ENCODE measurements at regions not wholly inside any gene's neighbourhood (a gene's known extent, or its start where the extent isn't known, plus 50 kb on each side); places are given as distances from the start of the nearest gene placed in this dataset.

DNA sequence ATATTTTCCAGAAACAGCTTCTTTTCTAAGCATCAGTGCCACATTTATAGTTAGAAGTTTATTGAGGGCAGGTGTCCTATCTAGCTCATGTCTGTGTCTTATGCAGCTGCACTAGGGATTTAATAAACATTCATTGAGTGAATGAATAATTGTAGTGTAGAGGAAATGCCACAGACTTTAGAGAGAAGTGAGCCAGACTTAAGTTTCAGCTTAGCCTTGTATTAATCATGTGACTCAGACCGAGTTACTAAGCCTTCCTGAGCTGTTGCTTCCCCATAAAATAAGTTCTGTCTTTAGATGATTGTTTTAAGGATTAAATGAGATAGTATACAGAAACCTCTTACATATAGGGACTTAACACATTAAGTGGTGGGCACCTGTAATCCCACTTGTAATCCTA lies 236.1 kb upstream of the DDHD1 start:
- H3K27ac Mint-ChIP-seq = no peak overlapping the region
- DNase-seq = no peak
- no peak for ATAC-seq (replicated peaks)
- peaks cover 2 to 3% of the 10 kb centered on the region in 2 donors for H3K9me3 Mint-ChIP-seq
- H3K27me3 Mint-ChIP-seq = peaks cover 0 to 7% of the 10 kb centered on the region in 2 donors
- H3K4me1 Mint-ChIP-seq (ENCODE audit: low read depth in 2 of 2) = no peaks in the 10 kb centered on the region
- no peaks in the 10 kb centered on the region for H3K36me3 Mint-ChIP-seq (ENCODE audit: insufficient read depth)
- no peak overlapping the region for H3K4me3 Mint-ChIP-seq

DNA sequence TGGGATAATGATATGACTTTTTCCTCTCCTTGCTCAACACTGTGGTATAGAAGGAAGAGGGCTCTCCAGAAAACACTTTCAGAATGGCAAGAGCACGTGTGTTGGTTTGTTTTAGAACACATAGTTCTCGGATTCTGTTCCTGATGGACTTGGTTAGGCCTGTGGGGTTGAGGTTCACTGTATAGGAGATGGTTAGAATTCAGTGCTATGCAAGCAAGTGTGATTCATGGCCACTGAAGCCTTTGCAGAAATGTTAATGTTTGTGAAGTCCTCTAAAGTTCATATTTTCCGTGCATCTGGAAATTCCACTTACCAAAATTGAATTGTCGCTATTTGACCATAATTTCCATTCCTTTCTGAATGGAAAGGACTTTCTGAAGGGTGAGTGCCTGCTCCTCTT lies 233.2 kb upstream of the DDHD1 start:
- DNase-seq = no peak
- no peaks in the 10 kb centered on the region for H3K9me3 Mint-ChIP-seq
- no peak overlapping the region for H3K27ac Mint-ChIP-seq
- no peaks in the 10 kb centered on the region for H3K4me1 Mint-ChIP-seq (ENCODE audit: low read depth in 2 of 2)
- no peak overlapping the region for H3K4me3 Mint-ChIP-seq
- ATAC-seq (replicated peaks) = no peak
- H3K36me3 Mint-ChIP-seq (ENCODE audit: insufficient read depth) = no peaks in the 10 kb centered on the region
- peaks cover 0 to 7% of the 10 kb centered on the region in 2 donors for H3K27me3 Mint-ChIP-seq

DNA sequence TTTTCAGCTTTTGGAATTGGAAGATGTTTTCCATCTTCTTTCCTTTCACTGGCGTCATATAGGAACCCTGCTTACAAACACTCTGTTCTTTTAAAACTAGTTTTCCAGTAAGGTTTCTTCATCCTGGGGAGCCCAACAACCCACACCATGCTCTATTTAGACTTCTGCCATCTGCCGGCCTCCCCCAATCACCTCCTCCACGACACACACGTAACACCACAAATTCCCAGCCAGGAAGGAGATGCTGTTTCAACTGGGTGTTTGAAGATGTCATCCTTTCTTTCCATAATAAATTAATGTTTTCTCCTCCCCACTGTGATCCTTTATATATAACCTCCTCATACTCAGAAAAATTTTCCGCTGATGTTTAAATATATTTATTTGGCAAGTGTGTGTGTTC lies 231.4 kb upstream of the DDHD1 start:
- H3K4me3 Mint-ChIP-seq = no peak overlapping the region
- H3K36me3 Mint-ChIP-seq (ENCODE audit: insufficient read depth) = no peaks in the 10 kb centered on the region
- no peak overlapping the region for H3K27ac Mint-ChIP-seq
- H3K27me3 Mint-ChIP-seq = peaks cover 0 to 7% of the 10 kb centered on the region in 2 donors
- no peak for DNase-seq
- ATAC-seq (replicated peaks) = no peak
- H3K4me1 Mint-ChIP-seq (ENCODE audit: low read depth in 2 of 2) = no peaks in the 10 kb centered on the region
- no peaks in the 10 kb centered on the region for H3K9me3 Mint-ChIP-seq

DNA sequence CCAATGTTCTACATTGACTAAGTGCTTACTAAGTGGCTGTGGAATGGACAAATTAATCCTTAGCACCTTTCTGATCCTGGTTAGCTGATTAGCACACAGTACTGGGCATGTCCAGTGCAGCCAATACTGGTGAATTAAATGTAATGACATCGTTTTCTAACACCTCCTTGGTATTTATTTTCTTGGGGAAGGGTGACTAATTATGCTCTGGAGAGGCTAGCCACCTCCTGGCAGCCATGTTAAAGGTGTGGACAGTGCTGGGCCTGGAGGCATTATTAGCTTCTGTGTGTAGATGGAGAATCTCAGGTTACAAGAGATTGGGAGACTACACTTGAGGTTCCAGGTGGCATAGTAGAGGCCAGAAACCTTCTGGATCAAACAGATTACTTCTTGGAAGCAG lies 230.9 kb upstream of the DDHD1 start:
- no peaks in the 10 kb centered on the region for H3K4me1 Mint-ChIP-seq (ENCODE audit: low read depth in 2 of 2)
- no peaks in the 10 kb centered on the region for H3K9me3 Mint-ChIP-seq
- peaks cover 0 to 7% of the 10 kb centered on the region in 2 donors for H3K27me3 Mint-ChIP-seq
- DNase-seq = no peak
- no peak overlapping the region for H3K4me3 Mint-ChIP-seq
- H3K27ac Mint-ChIP-seq = no peak overlapping the region
- no peaks in the 10 kb centered on the region for H3K36me3 Mint-ChIP-seq (ENCODE audit: insufficient read depth)
- ATAC-seq (replicated peaks) = no peak

DNA sequence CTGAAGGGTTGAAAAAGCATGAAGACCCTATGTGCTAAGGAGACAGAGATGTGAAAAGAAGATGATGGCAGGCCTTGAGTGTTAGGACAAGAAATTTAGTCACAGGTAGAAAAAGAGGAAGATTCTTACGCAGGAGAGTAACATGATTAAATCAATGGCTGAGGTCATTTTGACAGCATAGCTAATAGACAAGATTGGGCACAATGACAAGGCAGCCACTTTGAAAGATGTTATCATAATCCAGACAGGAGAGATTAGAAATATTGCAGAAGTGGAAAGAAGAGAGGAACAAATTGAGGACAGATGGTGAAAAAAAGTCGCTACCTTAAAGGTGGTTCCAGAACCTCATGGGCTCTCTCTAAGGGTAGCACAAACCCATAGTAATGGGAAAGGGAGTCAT lies 228.8 kb upstream of the DDHD1 start:
- H3K36me3 Mint-ChIP-seq (ENCODE audit: insufficient read depth) = no peaks in the 10 kb centered on the region
- H3K27ac Mint-ChIP-seq = no peak overlapping the region
- no peak overlapping the region for H3K4me3 Mint-ChIP-seq
- H3K27me3 Mint-ChIP-seq = no peaks in the 10 kb centered on the region
- ATAC-seq (replicated peaks) = no peak
- DNase-seq = no peak
- H3K4me1 Mint-ChIP-seq (ENCODE audit: low read depth in 2 of 2) = no peaks in the 10 kb centered on the region
- no peaks in the 10 kb centered on the region for H3K9me3 Mint-ChIP-seq

DNA sequence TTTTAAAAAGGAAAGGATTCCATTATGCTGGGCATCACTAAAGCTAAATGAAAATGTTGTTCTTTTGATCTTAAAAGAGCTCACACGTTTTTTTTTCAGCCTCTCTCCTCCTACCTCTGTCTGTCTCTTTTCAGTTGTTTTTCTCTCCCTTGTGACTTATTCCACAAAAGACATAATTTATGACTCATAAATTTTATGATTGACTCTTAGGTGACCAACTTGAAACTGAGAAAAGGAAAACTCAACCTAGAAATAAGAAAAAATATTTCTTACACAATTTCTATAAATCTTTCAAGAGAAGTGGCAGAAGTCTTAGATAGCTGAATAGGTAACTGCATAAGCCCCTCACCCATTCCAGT lies 227.7 kb upstream of the DDHD1 start:
- ATAC-seq (replicated peaks) = no peak
- no peaks in the 10 kb centered on the region for H3K36me3 Mint-ChIP-seq (ENCODE audit: insufficient read depth)

DNA sequence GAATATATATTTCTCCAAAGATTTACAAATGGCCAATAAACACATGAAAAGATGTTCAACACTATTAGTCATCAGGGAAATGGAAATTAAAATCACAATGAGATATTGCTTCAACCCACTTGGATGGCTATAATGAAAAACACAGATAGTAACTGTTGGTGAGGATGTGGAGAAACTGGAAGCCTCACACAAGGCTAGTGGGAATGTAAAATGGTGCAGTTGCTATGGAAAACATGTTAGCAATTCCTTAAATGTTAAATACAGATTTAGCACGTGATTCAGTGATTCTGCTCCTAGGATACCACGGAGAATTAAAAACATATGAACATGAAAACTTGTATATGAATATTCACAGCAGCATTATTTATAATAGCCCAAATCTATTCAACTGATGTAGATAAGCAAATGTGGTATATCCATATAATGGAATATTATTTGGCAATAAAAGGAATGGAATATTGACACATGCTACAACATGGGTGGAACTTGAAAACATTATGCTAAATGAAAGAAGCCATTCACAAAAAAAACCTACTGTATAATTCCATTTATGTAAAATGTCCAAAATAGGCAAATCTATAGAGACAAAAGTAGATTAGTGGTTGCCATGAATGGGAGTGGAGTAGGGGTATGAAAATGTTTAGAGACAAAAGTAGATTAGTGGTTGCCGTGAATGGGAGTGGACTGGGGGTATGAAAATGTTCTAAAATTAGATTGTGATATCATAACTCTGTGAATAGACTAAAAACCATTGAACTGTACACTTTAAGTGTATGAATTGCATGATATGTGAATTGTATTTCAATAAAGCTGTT lies 227.1 kb upstream of the DDHD1 start:
- Mint-ChIP-seq H3K4me1 (ENCODE audit: low read depth in 2 of 2) (no peaks in the 10 kb centered on the region), H3K27me3 (no peaks in the 10 kb centered on the region), H3K9me3 (no peaks in the 10 kb centered on the region), H3K27ac (no peak overlapping the region), H3K36me3 (ENCODE audit: insufficient read depth) (no peaks in the 10 kb centered on the region), H3K4me3 (no peak overlapping the region)
- ATAC-seq (replicated peaks) (no peak), DNase-seq (no peak)

More for the DNA sequence above, 227.7 kb upstream of the DDHD1 start:
- Mint-ChIP-seq H3K4me1 (ENCODE audit: low read depth in 2 of 2) (no peaks in the 10 kb centered on the region), H3K9me3 (no peaks in the 10 kb centered on the region), H3K27ac (no peak overlapping the region), H3K27me3 (no peaks in the 10 kb centered on the region), H3K4me3 (no peak overlapping the region)
- DNase-seq = no peak

DNA sequence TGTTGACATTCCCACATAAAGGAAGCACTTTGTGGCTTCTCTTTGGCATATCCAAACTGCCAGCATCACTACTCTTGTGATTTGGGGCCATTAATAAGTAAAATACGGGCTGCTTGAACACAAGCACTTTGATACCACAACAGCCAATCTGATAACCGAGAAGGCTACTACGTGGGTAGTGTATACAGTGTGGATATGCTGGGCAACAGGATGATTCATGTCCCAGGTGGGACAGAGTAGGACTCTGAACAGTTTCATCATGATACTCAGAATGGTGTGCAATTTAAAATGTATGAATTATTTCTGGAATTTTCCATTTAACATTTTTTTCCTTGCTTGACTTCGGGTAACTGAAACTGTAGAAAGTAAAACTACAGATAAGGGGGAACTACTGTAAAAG lies 225.0 kb upstream of the DDHD1 start:
- Mint-ChIP-seq H3K36me3 (ENCODE audit: insufficient read depth) (no peaks in the 10 kb centered on the region), H3K27ac (no peak overlapping the region), H3K4me3 (no peak overlapping the region), H3K4me1 (ENCODE audit: low read depth in 2 of 2) (no peaks in the 10 kb centered on the region), H3K27me3 (no peaks in the 10 kb centered on the region), H3K9me3 (no peaks in the 10 kb centered on the region)
- no peak for DNase-seq
- no peak for ATAC-seq (replicated peaks)

DNA sequence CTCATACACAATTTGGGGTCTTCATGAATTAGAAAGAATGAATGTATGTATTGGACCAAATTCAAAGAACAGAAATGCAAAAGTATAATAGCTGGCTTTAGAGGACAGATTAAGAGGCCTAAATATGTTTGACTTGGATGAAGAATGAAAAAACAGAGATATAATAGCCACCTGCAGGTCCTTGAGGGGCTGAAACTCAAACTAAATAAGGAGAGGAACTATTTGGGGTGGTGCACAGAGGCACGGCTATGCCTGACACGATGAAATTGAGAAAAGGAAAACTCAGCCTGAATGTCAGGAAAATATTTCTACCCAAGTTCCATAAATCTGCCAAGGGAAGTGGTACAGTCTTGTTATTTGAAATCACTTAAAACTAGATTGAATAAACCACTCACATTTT lies 222.9 kb upstream of the DDHD1 start:
- no peaks in the 10 kb centered on the region for H3K36me3 Mint-ChIP-seq (ENCODE audit: insufficient read depth)
- no peak overlapping the region for H3K4me3 Mint-ChIP-seq
- no peaks in the 10 kb centered on the region for H3K4me1 Mint-ChIP-seq (ENCODE audit: low read depth in 2 of 2)
- ATAC-seq (replicated peaks) (no peak), DNase-seq (no peak)
- H3K9me3 Mint-ChIP-seq = no peaks in the 10 kb centered on the region
- H3K27ac Mint-ChIP-seq = no peak overlapping the region
- H3K27me3 Mint-ChIP-seq = no peaks in the 10 kb centered on the region

DNA sequence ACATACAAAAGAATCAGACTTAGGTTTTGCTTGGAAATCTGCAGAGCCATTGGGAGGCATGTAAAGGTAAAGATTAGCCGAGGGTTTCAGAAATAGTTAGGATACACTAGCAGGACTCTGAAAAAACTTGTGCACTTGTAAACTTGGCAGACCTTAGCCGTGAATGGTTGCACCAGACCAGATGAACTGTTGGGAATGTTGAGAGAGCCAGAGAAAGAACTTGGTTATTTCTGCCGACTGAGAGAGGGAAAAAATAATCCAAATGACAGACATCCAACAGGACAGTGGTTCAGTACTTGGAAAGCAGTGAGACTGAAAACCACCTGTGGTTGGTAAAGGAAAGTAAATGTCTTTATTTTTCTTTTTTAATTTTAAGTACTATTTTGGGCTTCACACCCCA lies 222.5 kb upstream of the DDHD1 start:
- H3K4me1 Mint-ChIP-seq (ENCODE audit: low read depth in 2 of 2) = no peaks in the 10 kb centered on the region
- ATAC-seq (replicated peaks) = no peak
- peaks cover 0 to 3% of the 10 kb centered on the region in 2 donors for H3K9me3 Mint-ChIP-seq
- H3K27me3 Mint-ChIP-seq = peaks cover 0 to 2% of the 10 kb centered on the region in 2 donors
- no peaks in the 10 kb centered on the region for H3K36me3 Mint-ChIP-seq (ENCODE audit: insufficient read depth)
- no peak overlapping the region for H3K27ac Mint-ChIP-seq
- H3K4me3 Mint-ChIP-seq = no peak overlapping the region
- DNase-seq = no peak

DNA sequence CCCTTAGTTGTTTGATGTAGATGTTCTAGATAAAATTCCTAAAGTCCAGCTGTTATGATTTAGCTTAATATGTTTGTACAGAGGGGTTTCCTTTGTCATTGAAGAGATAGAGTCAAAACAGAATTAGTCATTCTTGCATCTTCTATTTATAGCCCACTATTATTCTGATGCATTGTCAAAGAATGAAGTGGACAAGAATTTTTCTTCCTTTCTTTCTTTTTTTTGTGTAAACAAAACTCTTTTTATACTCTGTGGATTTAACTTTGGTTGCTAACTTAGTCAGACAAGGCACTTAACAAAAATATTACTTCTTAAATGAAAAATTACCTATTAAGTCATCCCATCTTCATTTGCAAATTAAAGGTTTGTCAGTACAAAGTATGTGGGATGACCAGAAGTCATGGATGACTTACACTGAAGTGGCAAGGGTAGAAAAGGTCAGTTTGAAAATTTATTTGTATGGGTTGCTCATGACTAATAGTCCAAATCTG lies 215.6 kb upstream of the DDHD1 start:
- Mint-ChIP-seq H3K27me3 (peaks cover 0 to 7% of the 10 kb centered on the region in 2 donors), H3K9me3 (peaks cover 2 to 8% of the 10 kb centered on the region in 2 donors), H3K27ac (no peak overlapping the region), H3K4me3 (no peak overlapping the region), H3K4me1 (ENCODE audit: low read depth in 2 of 2) (no peaks in the 10 kb centered on the region), H3K36me3 (ENCODE audit: insufficient read depth) (no peaks in the 10 kb centered on the region)
- no peak for DNase-seq
- ATAC-seq (replicated peaks) = no peak

DNA sequence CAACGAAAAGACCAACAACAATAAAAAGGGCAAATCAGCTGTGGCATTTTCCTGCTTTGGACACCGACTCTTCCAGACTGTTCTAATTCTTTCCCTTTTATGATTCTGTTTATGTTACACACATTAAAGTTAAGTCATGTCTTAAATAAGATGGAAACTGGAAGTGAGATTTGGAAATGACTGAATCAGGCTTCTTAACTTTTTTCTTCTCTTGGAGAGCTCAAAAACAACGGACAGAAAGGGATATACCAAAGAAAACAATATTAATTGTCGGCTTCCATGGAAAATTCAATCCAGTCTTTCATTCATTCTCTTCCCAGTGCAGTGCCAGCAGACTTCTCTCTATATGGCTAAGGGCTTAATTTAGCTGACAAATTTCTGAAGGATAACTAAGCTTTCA lies 214.9 kb upstream of the DDHD1 start:
- Mint-ChIP-seq H3K27me3 (peaks cover 0 to 7% of the 10 kb centered on the region in 2 donors), H3K27ac (no peak overlapping the region), H3K4me1 (ENCODE audit: low read depth in 2 of 2) (no peaks in the 10 kb centered on the region), H3K36me3 (ENCODE audit: insufficient read depth) (no peaks in the 10 kb centered on the region), H3K4me3 (no peak overlapping the region), H3K9me3 (peaks cover 2 to 8% of the 10 kb centered on the region in 2 donors)
- DNase-seq (no peak), ATAC-seq (replicated peaks) (no peak)

DNA sequence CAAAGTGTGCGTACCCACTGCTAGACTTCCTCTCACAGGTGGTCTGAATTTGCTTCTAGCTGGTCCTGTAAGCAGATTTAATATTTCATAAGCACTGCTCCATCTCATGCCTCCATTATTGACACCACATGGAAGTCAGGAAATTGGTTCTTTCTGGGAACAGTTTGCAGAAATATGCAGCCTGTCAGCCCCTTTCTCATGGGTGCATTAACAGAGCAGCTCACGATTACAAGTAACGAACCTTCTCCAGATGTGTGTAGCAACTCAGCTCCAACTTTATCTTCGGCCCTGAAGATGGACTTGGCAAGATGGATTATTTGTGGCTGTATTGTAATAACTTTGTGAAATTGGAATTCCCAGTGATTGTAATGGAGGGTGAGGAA lies 214.5 kb upstream of the DDHD1 start:
- Mint-ChIP-seq H3K36me3 (ENCODE audit: insufficient read depth) (no peaks in the 10 kb centered on the region), H3K27ac (no peak overlapping the region), H3K4me3 (no peak overlapping the region), H3K27me3 (peaks cover 0 to 7% of the 10 kb centered on the region in 2 donors), H3K9me3 (peaks cover 2 to 8% of the 10 kb centered on the region in 2 donors), H3K4me1 (ENCODE audit: low read depth in 2 of 2) (no peaks in the 10 kb centered on the region)
- ATAC-seq (replicated peaks) (no peak), DNase-seq (no peak)

DNA sequence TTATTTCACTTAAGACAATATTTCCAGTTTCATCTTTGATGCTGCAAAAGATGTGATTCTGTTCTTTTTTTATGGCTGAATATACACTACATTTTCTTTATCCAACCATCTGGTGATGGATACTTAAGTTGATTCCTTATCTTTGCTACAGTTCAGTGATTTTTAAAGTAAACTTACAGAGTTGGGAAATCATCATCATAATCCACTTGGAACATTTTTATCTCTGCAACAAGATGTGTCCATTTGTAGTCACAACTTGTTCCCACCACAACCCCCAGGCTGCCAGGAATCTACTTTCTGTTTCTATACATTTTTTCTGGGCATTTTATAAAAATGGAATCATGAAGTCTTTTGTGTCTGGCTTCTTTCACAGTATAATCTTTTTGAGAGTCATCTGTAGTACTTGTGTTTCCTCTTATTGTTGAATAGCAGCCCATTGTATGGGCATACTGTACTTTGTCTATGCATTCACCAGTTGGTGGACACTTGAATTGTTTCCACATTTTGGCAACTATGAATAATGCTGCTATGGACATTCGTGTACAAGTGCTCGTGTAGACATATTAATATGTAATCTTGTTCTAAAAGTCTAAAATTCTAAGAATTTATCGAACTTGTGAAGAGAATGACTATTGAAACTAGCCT lies 212.5 kb upstream of the DDHD1 start:
- Mint-ChIP-seq H3K9me3 (peaks cover 2 to 5% of the 10 kb centered on the region in 2 donors), H3K36me3 (ENCODE audit: insufficient read depth) (no peaks in the 10 kb centered on the region), H3K27me3 (peaks cover 0 to 5% of the 10 kb centered on the region in 2 donors), H3K27ac (no peak overlapping the region), H3K4me1 (ENCODE audit: low read depth in 2 of 2) (no peaks in the 10 kb centered on the region), H3K4me3 (no peak overlapping the region)
- ATAC-seq (replicated peaks) (no peak), DNase-seq (no peak)

Measured in effector memory CD8-positive, alpha-beta T cell (primary cell).